ENCODE measurements at regions not wholly inside any gene's neighbourhood (a gene's known extent, or its start where the extent isn't known, plus 50 kb on each side); places are given as distances from the start of the nearest gene placed in this dataset.

- no peak for TF ChIP-seq CTCF (conservative IDR thresholded peaks at IDR 0.05)
- H3K27me3 Mint-ChIP-seq (ENCODE audit: low read depth), result no peaks in the 10 kb centered on the region
- H3K9me3 Mint-ChIP-seq, result peaks cover 3% of the 10 kb centered on the region
- H3K4me3 Mint-ChIP-seq, result no peak overlapping the region
- DNase-seq (ENCODE audit: low read depth, low spot score), result no peak
- no peaks in the 10 kb centered on the region for H3K4me1 Mint-ChIP-seq
- H3K36me3 Mint-ChIP-seq (ENCODE audit: low read depth), result peaks cover 2% of the 10 kb centered on the region
- no peak overlapping the region for H3K27ac Mint-ChIP-seq (ENCODE audit: unreplicated experiment)
Measured at GRCh38 chr2:167353605-167354280, 465.5 kb downstream of the XIRP2 start.

GRCh38 chr2:167345559-167345958 lies 457.3 kb downstream of the XIRP2 start:
- H3K4me1 Mint-ChIP-seq, result peaks cover 16% of the 10 kb centered on the region
- no peaks in the 10 kb centered on the region for H3K36me3 Mint-ChIP-seq (ENCODE audit: low read depth)
- H3K9me3 Mint-ChIP-seq, result no peaks in the 10 kb centered on the region
- H3K27ac Mint-ChIP-seq (ENCODE audit: unreplicated experiment), result no peak overlapping the region
- no peak overlapping the region for H3K4me3 Mint-ChIP-seq
- DNase-seq (ENCODE audit: low read depth, low spot score), result no peak
- no peak for TF ChIP-seq CTCF (conservative IDR thresholded peaks at IDR 0.05)
- no peaks in the 10 kb centered on the region for H3K27me3 Mint-ChIP-seq (ENCODE audit: low read depth)

- Mint-ChIP-seq H3K9me3 (no peaks in the 10 kb centered on the region), H3K4me3 (no peak overlapping the region), H3K27ac (ENCODE audit: unreplicated experiment) (peak overlapping the region; percentile 0), H3K36me3 (ENCODE audit: low read depth) (no peaks in the 10 kb centered on the region), H3K27me3 (ENCODE audit: low read depth) (no peaks in the 10 kb centered on the region), H3K4me1 (peaks cover 16% of the 10 kb centered on the region)
- no peak for DNase-seq (ENCODE audit: low read depth, low spot score)
- peak; percentile 34 for TF ChIP-seq CTCF (conservative IDR thresholded peaks at IDR 0.05)
Measured at GRCh38 chr2:167342769-167343168, 454.5 kb downstream of the XIRP2 start.

GRCh38 chr2:167340322-167340721 lies 452.0 kb downstream of the XIRP2 start:
- Mint-ChIP-seq H3K36me3 (ENCODE audit: low read depth) (no peaks in the 10 kb centered on the region), H3K9me3 (no peaks in the 10 kb centered on the region), H3K4me1 (peaks cover 11% of the 10 kb centered on the region), H3K27me3 (ENCODE audit: low read depth) (no peaks in the 10 kb centered on the region), H3K4me3 (no peak overlapping the region), H3K27ac (ENCODE audit: unreplicated experiment) (no peak overlapping the region)
- TF ChIP-seq CTCF (conservative IDR thresholded peaks at IDR 0.05), result no peak
- no peak for DNase-seq (ENCODE audit: low read depth, low spot score)

- Mint-ChIP-seq H3K27me3 (ENCODE audit: low read depth) (no peaks in the 10 kb centered on the region), H3K4me3 (no peak overlapping the region), H3K4me1 (peaks cover 14% of the 10 kb centered on the region), H3K9me3 (no peaks in the 10 kb centered on the region), H3K36me3 (ENCODE audit: low read depth) (no peaks in the 10 kb centered on the region), H3K27ac (ENCODE audit: unreplicated experiment) (no peak overlapping the region)
- TF ChIP-seq CTCF (conservative IDR thresholded peaks at IDR 0.05), result no peak
- DNase-seq (ENCODE audit: low read depth, low spot score), result no peak
Measured at GRCh38 chr2:167336213-167336612, 447.9 kb downstream of the XIRP2 start.

All from neural crest cell (in vitro differentiated cells).